ENCODE measurements at regions not wholly inside any gene's neighbourhood (a gene's known extent, or its start where the extent isn't known, plus 50 kb on each side); places are given as distances from the start of the nearest gene placed in this dataset.

- Histone ChIP-seq H3K36me3 (ENCODE audit: control insufficient read depth in 4 of 4, insufficient read depth in 4 of 4, low read length in 3 of 4) (no peaks in the 10 kb centered on the region), H3K27ac (ENCODE audit: insufficient read depth in 1 of 2, low read depth in 1 of 2, low read length in 2 of 2, poor library complexity in 1 of 2, severe bottlenecking in 2 of 2) (no peak overlapping the region), H3K4me3 (ENCODE audit: control insufficient read depth in 1 of 7, extremely low read depth in 1 of 7, insufficient read depth in 4 of 7, low read depth in 2 of 7, low read length in 6 of 7) (no peak overlapping the region), H3K9me3 (ENCODE audit: control extremely low read depth in 1 of 5, control insufficient read depth in 4 of 5, insufficient read depth in 2 of 5, low read depth in 1 of 5, low read length in 4 of 5) (no peaks in the 10 kb centered on the region), H3K27me3 (replicated peaks in 2 of 5; ENCODE audit: control insufficient read depth in 4 of 5, insufficient read depth in 5 of 5, low read length in 4 of 5) (peaks cover 0 to 10% (median 2%) of the 10 kb centered on the region in 5 experiments), H3K4me1 (ENCODE audit: control extremely low read depth in 1 of 4, control insufficient read depth in 4 of 4, insufficient read depth in 4 of 4, low read length in 3 of 4) (no peaks in the 10 kb centered on the region)
- DNase-seq, result no peak
- ChIA-PET POLR2A (no interaction called here), CTCF (interaction anchor here (1.5 kb wide), 1 partner anchor 24 kb away, joined by 3 read pairs; no protein-coding TSS in a partner anchor)
- 96% methylated on average over 14 of the region's 14 CpGs for WGBS (ENCODE audit: insufficient coverage)
Measured at GRCh38 chr11:70732023-70732880, 333.9 kb downstream of the CTTN start.

- Histone ChIP-seq H3K4me1 (ENCODE audit: control extremely low read depth in 1 of 4, control insufficient read depth in 4 of 4, insufficient read depth in 4 of 4, low read length in 3 of 4) (no peaks in the 10 kb centered on the region), H3K9me3 (ENCODE audit: control extremely low read depth in 1 of 5, control insufficient read depth in 4 of 5, insufficient read depth in 2 of 5, low read depth in 1 of 5, low read length in 4 of 5) (no peaks in the 10 kb centered on the region), H3K27me3 (replicated peaks in 2 of 5; ENCODE audit: control insufficient read depth in 4 of 5, insufficient read depth in 5 of 5, low read length in 4 of 5) (peaks cover 0 to 4% (median 2%) of the 10 kb centered on the region in 5 experiments), H3K4me3 (ENCODE audit: control insufficient read depth in 1 of 7, extremely low read depth in 1 of 7, insufficient read depth in 4 of 7, low read depth in 2 of 7, low read length in 6 of 7) (no peak overlapping the region), H3K27ac (ENCODE audit: insufficient read depth in 1 of 2, low read depth in 1 of 2, low read length in 2 of 2, poor library complexity in 1 of 2, severe bottlenecking in 2 of 2) (no peak overlapping the region), H3K36me3 (ENCODE audit: control insufficient read depth in 4 of 4, insufficient read depth in 4 of 4, low read length in 3 of 4) (no peaks in the 10 kb centered on the region)
- WGBS (ENCODE audit: insufficient coverage), result 95% methylated on average over 16 of the region's 16 CpGs
- no peak for DNase-seq
- POLR2A ChIA-PET, result no interaction called here
- CTCF ChIA-PET, result interaction anchor here (1.5 kb wide), 1 partner anchor 24 kb away, joined by 3 read pairs; no protein-coding TSS in a partner anchor
Measured at GRCh38 chr11:70732881-70733196, 334.5 kb downstream of the CTTN start.

GRCh38 chr11:70733327-70734325 is 335.3 kb downstream of the CTTN start:
- CTCF ChIA-PET, result interaction anchor here (1.5 kb wide), 1 partner anchor 23 kb away, joined by 3 read pairs; no protein-coding TSS in a partner anchor
- 98% methylated on average over 19 of the region's 21 CpGs for WGBS (ENCODE audit: insufficient coverage)

GRCh38 chr11:70734379-70734778 is 336.1 kb downstream of the CTTN start:
- H3K27ac ChIP-seq (ENCODE audit: insufficient read depth in 1 of 2, low read depth in 1 of 2, low read length in 2 of 2, poor library complexity in 1 of 2, severe bottlenecking in 2 of 2), result no peak overlapping the region
- 92% methylated on average over 5 of the region's 8 CpGs for WGBS (ENCODE audit: insufficient coverage)
- ChIA-PET CTCF (no interaction called here), POLR2A (no interaction called here)
- no peaks in the 10 kb centered on the region for H3K9me3 ChIP-seq (ENCODE audit: control extremely low read depth in 1 of 5, control insufficient read depth in 4 of 5, insufficient read depth in 2 of 5, low read depth in 1 of 5, low read length in 4 of 5)
- H3K4me3 ChIP-seq (ENCODE audit: control insufficient read depth in 1 of 7, extremely low read depth in 1 of 7, insufficient read depth in 4 of 7, low read depth in 2 of 7, low read length in 6 of 7), result no peak overlapping the region
- no peaks in the 10 kb centered on the region for H3K4me1 ChIP-seq (ENCODE audit: control extremely low read depth in 1 of 4, control insufficient read depth in 4 of 4, insufficient read depth in 4 of 4, low read length in 3 of 4)
- H3K36me3 ChIP-seq (ENCODE audit: control insufficient read depth in 4 of 4, insufficient read depth in 4 of 4, low read length in 3 of 4), result no peaks in the 10 kb centered on the region
- peaks cover 0 to 2% (median 0%) of the 10 kb centered on the region in 5 experiments for H3K27me3 ChIP-seq (replicated peaks in 2 of 5; ENCODE audit: control insufficient read depth in 4 of 5, insufficient read depth in 5 of 5, low read length in 4 of 5)
- no peak for DNase-seq

More at GRCh38 chr11:70733327-70734325, 335.3 kb downstream of the CTTN start:
- peaks cover 0 to 2% (median 0%) of the 10 kb centered on the region in 5 experiments for H3K27me3 ChIP-seq (replicated peaks in 2 of 5; ENCODE audit: control insufficient read depth in 4 of 5, insufficient read depth in 5 of 5, low read length in 4 of 5)
- H3K36me3 ChIP-seq (ENCODE audit: control insufficient read depth in 4 of 4, insufficient read depth in 4 of 4, low read length in 3 of 4), result no peaks in the 10 kb centered on the region
- DNase-seq, result no peak
- no peak overlapping the region for H3K4me3 ChIP-seq (ENCODE audit: control insufficient read depth in 1 of 7, extremely low read depth in 1 of 7, insufficient read depth in 4 of 7, low read depth in 2 of 7, low read length in 6 of 7)
- H3K27ac ChIP-seq (ENCODE audit: insufficient read depth in 1 of 2, low read depth in 1 of 2, low read length in 2 of 2, poor library complexity in 1 of 2, severe bottlenecking in 2 of 2), result no peak overlapping the region
- H3K9me3 ChIP-seq (ENCODE audit: control extremely low read depth in 1 of 5, control insufficient read depth in 4 of 5, insufficient read depth in 2 of 5, low read depth in 1 of 5, low read length in 4 of 5), result no peaks in the 10 kb centered on the region
- POLR2A ChIA-PET, result no interaction called here
- no peaks in the 10 kb centered on the region for H3K4me1 ChIP-seq (ENCODE audit: control extremely low read depth in 1 of 4, control insufficient read depth in 4 of 4, insufficient read depth in 4 of 4, low read length in 3 of 4)

GRCh38 chr11:70734911-70735310 is 336.6 kb downstream of the CTTN start:
- no peak for DNase-seq
- no peak overlapping the region for H3K4me3 ChIP-seq (ENCODE audit: control insufficient read depth in 1 of 7, extremely low read depth in 1 of 7, insufficient read depth in 4 of 7, low read depth in 2 of 7, low read length in 6 of 7)
- POLR2A ChIA-PET, result no interaction called here
- H3K27ac ChIP-seq (ENCODE audit: insufficient read depth in 1 of 2, low read depth in 1 of 2, low read length in 2 of 2, poor library complexity in 1 of 2, severe bottlenecking in 2 of 2), result no peak overlapping the region
- no peaks in the 10 kb centered on the region for H3K36me3 ChIP-seq (ENCODE audit: control insufficient read depth in 4 of 4, insufficient read depth in 4 of 4, low read length in 3 of 4)
- 91% methylated on average over 11 of the region's 15 CpGs for WGBS (ENCODE audit: insufficient coverage)
- no peaks in the 10 kb centered on the region for H3K9me3 ChIP-seq (ENCODE audit: control extremely low read depth in 1 of 5, control insufficient read depth in 4 of 5, insufficient read depth in 2 of 5, low read depth in 1 of 5, low read length in 4 of 5)
- H3K27me3 ChIP-seq (replicated peaks in 2 of 5; ENCODE audit: control insufficient read depth in 4 of 5, insufficient read depth in 5 of 5, low read length in 4 of 5), result peaks cover 0 to 2% (median 0%) of the 10 kb centered on the region in 5 experiments
- H3K4me1 ChIP-seq (ENCODE audit: control extremely low read depth in 1 of 4, control insufficient read depth in 4 of 4, insufficient read depth in 4 of 4, low read length in 3 of 4), result no peaks in the 10 kb centered on the region
- CTCF ChIA-PET, result no interaction called here

GRCh38 chr11:70735976-70736375 is 337.6 kb downstream of the CTTN start:
- no peak overlapping the region for H3K4me3 ChIP-seq (ENCODE audit: control insufficient read depth in 1 of 7, extremely low read depth in 1 of 7, insufficient read depth in 4 of 7, low read depth in 2 of 7, low read length in 6 of 7)
- H3K36me3 ChIP-seq (ENCODE audit: control insufficient read depth in 4 of 4, insufficient read depth in 4 of 4, low read length in 3 of 4), result no peaks in the 10 kb centered on the region
- ChIA-PET CTCF (no interaction called here), POLR2A (no interaction called here)
- no peak overlapping the region for H3K27ac ChIP-seq (ENCODE audit: insufficient read depth in 1 of 2, low read depth in 1 of 2, low read length in 2 of 2, poor library complexity in 1 of 2, severe bottlenecking in 2 of 2)
- H3K27me3 ChIP-seq (replicated peaks in 2 of 5; ENCODE audit: control insufficient read depth in 4 of 5, insufficient read depth in 5 of 5, low read length in 4 of 5), result peaks cover 0 to 2% (median 0%) of the 10 kb centered on the region in 5 experiments
- WGBS (ENCODE audit: insufficient coverage), result 94% methylated on average over 7 of the region's 7 CpGs
- no peak for DNase-seq
- H3K4me1 ChIP-seq (ENCODE audit: control extremely low read depth in 1 of 4, control insufficient read depth in 4 of 4, insufficient read depth in 4 of 4, low read length in 3 of 4), result no peaks in the 10 kb centered on the region
- H3K9me3 ChIP-seq (ENCODE audit: control extremely low read depth in 1 of 5, control insufficient read depth in 4 of 5, insufficient read depth in 2 of 5, low read depth in 1 of 5, low read length in 4 of 5), result no peaks in the 10 kb centered on the region
